KOPT-K1 (cell line): ENCODE measurements at regions not wholly inside any gene's neighbourhood (a gene's known extent, or its start where the extent isn't known, plus 50 kb on each side); places are given as distances from the start of the nearest gene placed in this dataset.

Experiments
- H3K27ac ChIP-seq: fragments of 200-600 bp; sonication (generic); 2 replicates; pipeline ENCODE4 v1.5.1; 2016; ENCODE audit warnings: antibody characterized with exemption, mild to moderate bottlenecking, low read depth, low read length; ENCODE audit not compliant: poor library complexity, severe bottlenecking
- H3K36me3 ChIP-seq: fragments of 200-600 bp; sonication (generic); 2 replicates; pipeline ENCODE4 v1.5.1; 2017; ENCODE audit warnings: antibody characterized with exemption, mild to moderate bottlenecking, low read length, moderate library complexity; ENCODE audit not compliant: insufficient read depth
- H3K9me3 ChIP-seq: fragments of 200-600 bp; sonication (generic); 2 replicates; pipeline ENCODE4 v1.5.1; 2017; ENCODE audit warnings: antibody characterized with exemption, low read length, mild to moderate bottlenecking; ENCODE audit not compliant: insufficient read depth, poor library complexity, severe bottlenecking

- H3K36me3 ChIP-seq: no peaks in the 10 kb centered on the region
- no peak overlapping the region for H3K27ac ChIP-seq
- H3K9me3 ChIP-seq: peaks cover 4% of the 10 kb centered on the region
These were observed 138.5 kb downstream of the RBM26 start for GRCh38 chr13:79267560-79267959.

GRCh38 chr13:79258489-79258888, 147.6 kb downstream of the RBM26 start:
- no peak overlapping the region for H3K27ac ChIP-seq
- no peaks in the 10 kb centered on the region for H3K9me3 ChIP-seq
- no peaks in the 10 kb centered on the region for H3K36me3 ChIP-seq

DNA sequence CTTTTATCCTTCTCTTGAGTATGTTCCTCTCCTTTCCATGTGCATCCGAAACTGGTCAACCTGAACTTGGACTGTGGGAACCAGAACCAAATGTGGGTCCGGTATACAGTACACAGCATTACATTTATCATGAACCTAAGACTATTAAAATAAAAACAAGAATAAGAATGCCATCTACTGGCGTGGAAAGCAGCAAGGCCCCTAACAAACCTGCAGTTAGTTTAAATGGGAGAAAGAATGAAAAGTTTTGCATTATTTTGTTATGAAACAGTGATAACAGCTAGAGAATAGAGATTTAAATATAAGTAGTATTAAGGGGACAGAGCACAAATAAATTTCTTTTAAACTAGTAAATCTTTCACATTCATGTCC, 159.5 kb downstream of the RBM26 start:
- Histone ChIP-seq H3K27ac (no peak overlapping the region), H3K36me3 (no peaks in the 10 kb centered on the region), H3K9me3 (no peaks in the 10 kb centered on the region)

DNA sequence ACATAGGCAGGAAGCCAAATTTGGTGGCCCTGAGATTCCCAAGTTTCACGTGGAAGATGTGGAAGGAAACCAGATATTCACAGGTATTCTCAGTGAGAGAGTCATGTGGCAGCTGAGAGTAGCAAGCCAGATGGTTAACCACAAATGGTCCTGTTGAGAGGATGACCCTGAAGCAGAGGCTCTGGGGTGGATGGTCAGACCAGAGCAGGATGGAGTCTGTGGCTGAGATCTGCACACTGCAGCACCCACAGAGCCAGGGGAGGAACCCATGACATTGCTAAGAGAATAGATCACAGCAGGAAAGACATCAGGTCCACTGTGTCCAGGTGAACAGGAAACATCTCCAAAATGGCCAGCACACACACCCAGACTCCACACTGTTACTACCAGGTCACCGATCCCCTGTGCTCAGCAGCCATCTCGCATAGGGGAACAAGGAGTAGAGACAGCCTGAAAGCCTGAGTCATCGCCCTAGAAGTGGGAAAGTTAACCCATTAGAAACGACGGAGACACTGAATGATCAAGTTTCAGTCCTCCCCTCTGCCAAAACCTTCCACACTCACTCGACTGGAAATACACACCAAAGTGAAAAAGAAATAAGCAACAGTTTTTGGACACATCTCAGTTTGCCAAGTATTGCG, 160.0 kb downstream of the RBM26 start:
- no peaks in the 10 kb centered on the region for H3K9me3 ChIP-seq
- H3K36me3 ChIP-seq: no peaks in the 10 kb centered on the region
- H3K27ac ChIP-seq: no peak overlapping the region

- Histone ChIP-seq H3K27ac (no peak overlapping the region), H3K9me3 (no peaks in the 10 kb centered on the region), H3K36me3 (no peaks in the 10 kb centered on the region)
These were observed 164.4 kb downstream of the RBM26 start for GRCh38 chr13:79241697-79242096.

GRCh38 chr13:79237981-79238380, 168.1 kb downstream of the RBM26 start:
- Histone ChIP-seq H3K27ac (no peak overlapping the region), H3K36me3 (no peaks in the 10 kb centered on the region), H3K9me3 (no peaks in the 10 kb centered on the region)

DNA sequence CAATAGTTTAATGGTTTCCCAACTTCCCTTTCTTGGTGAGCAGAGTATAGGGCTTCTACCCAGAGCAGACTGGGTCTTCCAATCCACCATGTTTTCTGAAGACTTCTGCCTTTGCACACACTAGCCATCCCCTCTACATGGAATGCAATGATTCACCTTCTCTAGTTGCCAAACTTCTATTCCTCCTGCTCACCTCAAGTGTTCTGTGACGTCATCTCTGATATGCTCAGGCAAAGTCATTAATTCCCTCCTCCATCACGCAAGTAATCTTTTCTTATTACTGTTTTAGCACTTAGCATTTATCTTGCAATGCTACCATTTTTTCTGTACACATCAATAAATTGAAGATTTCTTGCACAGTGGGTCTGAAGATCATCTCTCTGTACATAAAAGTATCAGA, 174.2 kb downstream of the RBM26 start:
- Histone ChIP-seq H3K36me3 (no peaks in the 10 kb centered on the region), H3K9me3 (no peaks in the 10 kb centered on the region), H3K27ac (no peak overlapping the region)

DNA sequence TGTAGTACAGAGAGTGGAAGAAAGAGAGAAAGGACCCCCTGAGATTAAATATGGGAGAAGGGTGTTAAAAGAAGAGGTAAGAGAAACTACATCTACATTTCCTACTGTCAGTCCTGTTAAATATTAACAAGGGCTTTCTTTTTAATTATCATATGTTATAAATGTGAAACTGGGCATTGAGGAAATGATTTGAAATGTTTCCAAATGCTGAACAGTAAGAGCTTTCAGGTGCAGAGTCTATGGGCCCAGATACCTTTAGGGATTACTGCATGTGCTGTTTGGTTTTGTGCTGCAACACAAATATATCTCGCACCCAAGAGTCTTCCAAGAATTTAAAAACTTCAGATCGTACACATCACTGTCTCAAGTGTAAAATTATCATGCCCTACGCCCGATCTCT, 176.3 kb downstream of the RBM26 start:
- no peak overlapping the region for H3K27ac ChIP-seq
- no peaks in the 10 kb centered on the region for H3K9me3 ChIP-seq
- no peaks in the 10 kb centered on the region for H3K36me3 ChIP-seq

DNA sequence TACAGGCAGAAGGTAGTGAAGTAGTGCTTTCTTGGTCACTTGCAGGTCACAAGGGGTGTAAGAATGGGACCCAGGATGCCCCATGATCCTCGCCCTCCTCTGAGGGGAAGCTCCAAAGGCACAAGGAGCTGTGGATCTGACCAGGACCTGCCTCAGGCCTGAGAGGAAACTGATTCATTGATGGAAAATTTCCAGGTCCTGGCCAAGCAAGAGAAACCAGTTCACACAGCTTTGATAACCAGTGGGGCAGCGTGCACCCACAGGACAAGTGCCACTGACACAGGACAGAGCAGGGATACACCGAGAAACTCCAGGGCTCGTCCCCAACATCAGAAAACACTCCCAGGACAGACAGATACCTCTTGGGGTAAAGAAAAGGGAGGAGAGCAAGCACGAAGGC, 177.1 kb downstream of the RBM26 start:
- no peak overlapping the region for H3K27ac ChIP-seq
- no peaks in the 10 kb centered on the region for H3K36me3 ChIP-seq
- no peaks in the 10 kb centered on the region for H3K9me3 ChIP-seq

DNA sequence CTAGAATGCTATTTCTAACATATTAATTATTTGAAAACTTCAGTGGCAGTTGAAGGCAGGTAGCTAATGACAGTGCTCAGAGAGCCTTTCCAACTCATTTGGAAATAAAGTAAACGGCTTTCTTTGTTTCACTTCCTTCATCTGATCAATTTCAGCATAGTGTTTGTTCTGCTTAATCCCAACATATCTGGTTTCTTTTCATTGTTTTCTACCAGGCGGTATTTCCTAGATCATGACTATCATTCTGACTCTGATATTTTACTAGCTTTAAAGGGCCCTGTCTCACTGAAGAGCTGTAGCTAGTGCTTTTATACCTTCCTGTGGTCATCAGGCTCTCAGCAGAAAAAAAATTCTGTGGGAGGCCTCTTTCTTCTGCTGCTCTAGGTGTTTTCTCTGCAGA, 178.6 kb downstream of the RBM26 start:
- no peak overlapping the region for H3K27ac ChIP-seq
- H3K36me3 ChIP-seq: no peaks in the 10 kb centered on the region

DNA sequence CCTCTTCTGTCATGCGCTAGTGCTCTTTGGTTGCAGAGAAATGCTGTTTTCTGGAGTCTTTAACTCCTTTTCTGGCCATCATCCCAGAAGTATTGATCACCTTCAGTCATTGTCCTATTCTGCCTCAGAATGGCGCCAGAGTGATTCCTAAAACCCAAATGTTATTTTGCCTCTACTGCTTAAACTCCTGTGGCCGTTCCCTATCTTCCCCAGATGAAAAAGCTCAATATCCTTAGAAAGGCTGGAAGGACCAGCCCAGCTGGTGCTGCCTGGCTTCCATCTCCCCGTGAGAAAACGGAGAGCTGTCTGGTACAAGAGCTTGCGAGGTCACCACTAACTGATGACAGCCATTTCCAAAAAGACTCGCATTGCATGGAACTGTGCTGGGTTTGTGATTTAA, 179.1 kb downstream of the RBM26 start:
- no peaks in the 10 kb centered on the region for H3K36me3 ChIP-seq
- H3K9me3 ChIP-seq: no peaks in the 10 kb centered on the region
- H3K27ac ChIP-seq: no peak overlapping the region

More for the DNA sequence above, 178.6 kb downstream of the RBM26 start:
- H3K9me3 ChIP-seq: no peaks in the 10 kb centered on the region

- Histone ChIP-seq H3K9me3 (no peaks in the 10 kb centered on the region), H3K36me3 (no peaks in the 10 kb centered on the region), H3K27ac (no peak overlapping the region)
These were observed 179.8 kb downstream of the RBM26 start for GRCh38 chr13:79226250-79226649.

GRCh38 chr13:79225487-79226232, 180.4 kb downstream of the RBM26 start:
- Histone ChIP-seq H3K9me3 (no peaks in the 10 kb centered on the region), H3K36me3 (no peaks in the 10 kb centered on the region), H3K27ac (no peak overlapping the region)

- no peaks in the 10 kb centered on the region for H3K9me3 ChIP-seq
- H3K36me3 ChIP-seq: no peaks in the 10 kb centered on the region
- H3K27ac ChIP-seq: no peak overlapping the region
These were observed 183.4 kb downstream of the RBM26 start for GRCh38 chr13:79222427-79223205.

- Histone ChIP-seq H3K9me3 (no peaks in the 10 kb centered on the region), H3K36me3 (no peaks in the 10 kb centered on the region), H3K27ac (no peak overlapping the region)
These were observed 193.9 kb downstream of the RBM26 start for GRCh38 chr13:79212064-79212619.
